Effector CD8-positive, alpha-beta T cell (primary cell): ENCODE measurements at regions not wholly inside any gene's neighbourhood (a gene's known extent, or its start where the extent isn't known, plus 50 kb on each side); places are given as distances from the start of the nearest gene placed in this dataset.
"Not testable (repeated sequence)": the region's sequence is repeated elsewhere in the genome, so short reads cannot be mapped to it uniquely, and the experiment has no call there.

ENCODE experiments used
- DNase-seq: peaks from one replicate; lab custom pipeline; 2025; lab: John Stamatoyannopoulos, UW

DNA sequence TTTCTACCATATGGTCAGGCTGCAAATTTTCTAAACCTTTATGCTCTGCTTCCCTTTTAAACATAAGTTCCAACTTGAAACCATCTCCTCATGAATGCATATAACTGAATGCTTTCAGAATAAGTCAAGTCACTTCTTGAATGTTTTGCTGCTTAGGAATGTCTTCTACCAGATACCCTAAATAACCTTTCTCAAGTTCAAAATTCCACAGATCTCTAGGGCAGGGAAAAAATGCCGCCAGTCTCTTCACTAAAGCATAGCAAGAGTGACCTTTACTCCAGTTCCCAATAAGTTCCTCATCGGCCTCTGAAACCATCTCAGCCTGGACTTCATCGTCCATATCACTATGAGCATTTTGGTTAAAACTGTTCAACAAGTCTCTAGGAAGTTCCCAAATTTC lies 1011.2 kb upstream of the CITED2 start:
- no peak for DNase-seq

DNA sequence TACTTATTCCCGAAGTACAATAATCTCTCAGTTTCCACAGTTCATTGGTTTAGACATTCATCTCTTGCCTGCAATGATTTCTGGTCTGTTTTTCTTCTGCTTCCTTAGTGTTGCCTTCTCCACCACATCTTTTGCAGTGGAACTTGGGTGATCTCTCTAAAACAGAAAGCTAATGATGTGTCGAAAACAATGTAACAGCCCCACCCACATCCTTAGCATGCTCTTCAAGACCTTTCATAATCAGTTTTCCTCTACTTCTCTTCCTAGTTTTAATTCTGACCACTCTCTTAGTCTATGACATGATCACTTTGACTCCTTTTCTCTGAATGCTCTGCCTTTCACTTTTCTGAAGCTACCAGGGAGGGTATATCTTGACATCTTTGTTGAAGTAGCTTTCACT lies 1007.9 kb upstream of the CITED2 start:
- DNase-seq, result no peak

DNA sequence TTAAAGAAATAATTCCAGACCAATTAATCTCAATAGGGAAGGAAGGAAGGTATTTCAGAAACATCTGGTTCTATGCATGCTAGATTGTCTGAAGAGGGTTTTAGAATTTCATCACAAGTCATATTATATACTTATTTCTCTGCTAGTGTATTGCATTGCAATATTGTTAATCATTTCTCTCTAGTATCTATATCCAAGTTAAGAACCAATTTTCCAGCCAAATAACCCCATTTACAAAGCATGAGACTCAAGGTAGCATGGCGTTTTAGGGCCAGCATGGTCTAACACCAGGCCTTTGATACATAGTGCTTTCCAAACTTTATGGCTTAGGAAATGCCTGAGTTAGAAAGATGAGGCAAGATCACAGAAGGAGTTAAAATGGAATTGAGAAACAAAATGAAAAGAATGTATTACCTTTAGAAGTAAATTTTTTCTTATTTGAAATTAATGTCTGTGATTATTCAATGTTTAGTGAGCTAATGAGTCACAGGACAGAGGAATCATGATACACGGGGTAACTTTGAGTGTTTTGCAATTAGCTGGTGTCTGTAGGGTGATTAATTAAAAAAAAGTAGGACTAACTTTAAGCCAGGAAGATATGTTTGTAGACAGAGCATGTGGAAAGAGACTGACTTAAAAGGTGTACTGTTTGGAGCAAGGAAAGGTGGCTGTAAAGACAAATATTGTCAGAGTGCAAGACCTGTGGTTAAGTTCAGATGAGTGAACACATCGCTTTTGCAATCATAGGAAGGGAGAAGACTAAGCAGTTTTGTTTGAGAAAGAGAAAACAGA lies 1006.2 kb upstream of the CITED2 start:
- DNase-seq, result no peak

DNA sequence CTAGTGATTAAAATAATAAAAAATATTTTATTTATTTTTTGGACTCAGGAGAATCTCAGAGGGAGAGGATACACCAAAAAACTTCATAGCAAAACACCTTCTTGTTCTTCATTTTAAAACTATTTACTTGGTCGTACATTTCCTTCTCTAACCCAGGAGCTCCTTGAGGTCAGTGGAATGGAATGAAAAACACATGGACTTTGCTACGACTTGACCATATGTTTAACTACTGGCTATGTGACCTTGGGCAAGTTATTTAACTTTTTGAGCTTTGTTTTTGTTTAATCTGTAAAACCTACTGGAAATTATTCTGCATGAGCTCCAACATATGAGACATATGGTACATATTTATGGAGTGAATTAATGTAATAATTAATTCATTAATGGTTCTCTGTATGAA lies 1005.5 kb upstream of the CITED2 start:
- no peak for DNase-seq

DNA sequence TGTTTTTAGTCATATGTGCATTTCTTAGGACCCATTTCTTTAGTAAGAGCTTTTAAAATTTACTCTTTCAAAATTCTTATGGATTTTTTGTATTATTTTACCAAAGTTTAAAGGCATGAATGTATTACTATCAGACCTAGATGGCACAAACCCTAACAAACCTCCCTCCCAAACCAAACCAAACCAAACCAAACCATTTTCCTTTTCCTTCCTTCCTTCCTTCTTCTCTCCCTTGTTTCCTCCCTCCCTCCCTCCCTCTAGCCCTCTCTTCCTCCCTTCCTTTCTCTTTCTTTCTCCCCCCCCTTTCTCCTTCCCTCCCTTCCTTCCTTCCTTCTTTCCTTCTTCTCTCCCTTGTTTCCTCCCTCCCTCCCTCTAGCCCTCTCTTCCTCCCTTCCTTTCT lies 1001.8 kb upstream of the CITED2 start:
- no peak for DNase-seq

DNA sequence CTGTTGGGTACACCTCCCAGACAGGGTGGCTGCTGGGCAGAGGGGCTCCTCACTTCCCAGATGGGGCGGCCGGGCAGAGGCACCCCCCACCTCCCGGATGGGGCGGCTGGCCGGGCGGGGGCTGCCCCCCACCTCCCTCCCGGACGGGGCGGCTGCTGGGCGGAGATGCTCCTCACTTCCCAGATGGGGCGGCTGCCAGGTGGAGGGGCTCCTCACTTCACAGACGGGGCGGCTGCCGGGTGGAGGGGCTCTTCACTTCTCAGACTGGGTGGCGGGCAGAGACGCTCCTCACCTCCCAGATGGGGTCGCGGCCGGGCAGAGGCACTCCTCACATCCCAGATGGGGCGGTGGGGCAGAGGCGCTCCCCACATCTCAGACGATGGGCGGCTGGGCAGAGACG lies 999.3 kb upstream of the CITED2 start:
- DNase-seq, result not testable (repeated sequence)

DNA sequence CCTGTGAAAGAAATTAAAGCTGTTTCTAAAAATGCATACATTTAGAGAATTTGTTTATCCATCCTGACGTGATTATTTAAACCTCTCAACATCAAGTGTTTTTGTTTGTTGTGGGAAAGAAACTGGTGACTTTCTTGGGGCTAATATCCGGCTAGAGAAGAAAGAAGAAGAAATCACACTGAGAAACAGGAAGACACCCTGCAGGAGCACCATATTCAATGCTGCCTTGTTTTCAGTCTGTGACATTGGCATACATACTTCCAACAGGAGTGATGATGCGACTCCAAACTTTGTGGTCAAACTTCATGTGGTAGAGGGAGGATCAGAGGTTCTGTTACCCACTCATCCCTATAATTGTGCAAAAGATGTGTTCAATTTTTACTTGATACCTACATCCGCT lies 997.6 kb upstream of the CITED2 start:
- DNase-seq, result no peak

DNA sequence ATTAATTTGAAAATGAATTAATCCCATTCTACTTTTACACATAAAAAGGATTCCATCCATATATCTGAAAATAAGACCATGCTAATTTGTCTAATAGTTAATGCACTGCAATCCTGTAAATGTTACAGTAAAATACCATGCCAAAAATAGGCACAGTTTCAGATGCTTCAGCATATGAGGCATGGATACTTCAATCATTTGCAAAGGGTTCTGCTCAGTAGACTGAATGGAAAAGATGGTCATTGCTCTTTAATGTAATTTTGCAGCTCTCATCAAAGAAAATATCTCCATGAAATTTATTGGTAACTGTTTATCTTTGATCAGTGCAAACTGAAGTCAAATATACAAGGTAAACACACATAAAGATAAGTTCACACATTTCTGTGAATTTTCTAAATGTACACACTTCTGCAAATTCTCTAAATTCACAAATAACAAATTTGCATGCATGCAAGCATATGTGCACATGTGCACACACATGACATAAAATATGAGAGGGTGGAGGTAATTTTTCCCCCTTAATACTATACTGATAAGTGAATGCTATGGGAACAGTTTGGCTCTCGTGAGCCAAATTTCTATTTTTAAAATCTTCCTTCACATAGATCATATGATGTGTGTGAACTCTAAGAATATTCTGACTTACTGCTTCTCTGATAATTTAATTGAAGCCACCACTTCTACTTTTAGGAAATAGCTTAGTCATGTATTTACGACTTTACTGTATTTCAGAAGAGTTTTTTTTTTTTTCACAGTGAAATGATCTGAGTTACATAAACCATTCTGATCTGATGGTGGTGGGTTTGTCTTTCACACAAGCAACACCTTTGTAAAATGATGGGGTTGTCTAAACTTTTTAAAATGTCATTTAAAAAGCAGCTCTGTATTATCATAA lies 996.8 kb upstream of the CITED2 start:
- no peak for DNase-seq

DNA sequence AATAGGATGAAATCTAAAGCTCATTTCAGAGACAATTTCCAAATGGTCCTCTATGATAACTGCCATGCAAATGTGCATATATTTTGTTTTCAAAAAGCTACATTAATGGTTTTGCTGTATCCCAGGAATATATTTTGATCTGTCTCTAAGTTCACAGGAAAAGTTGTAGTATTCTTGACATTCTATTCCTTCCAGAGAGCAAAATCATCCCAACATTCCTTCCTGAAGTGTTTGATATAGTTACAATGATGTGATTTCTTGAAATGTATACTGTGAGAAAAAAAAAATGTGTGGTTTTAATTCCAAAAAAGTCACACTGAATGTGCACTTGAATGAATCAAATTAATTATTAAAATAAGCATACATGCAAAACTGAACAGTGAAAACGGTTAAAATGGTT lies 996.0 kb upstream of the CITED2 start:
- DNase-seq, result no peak

DNA sequence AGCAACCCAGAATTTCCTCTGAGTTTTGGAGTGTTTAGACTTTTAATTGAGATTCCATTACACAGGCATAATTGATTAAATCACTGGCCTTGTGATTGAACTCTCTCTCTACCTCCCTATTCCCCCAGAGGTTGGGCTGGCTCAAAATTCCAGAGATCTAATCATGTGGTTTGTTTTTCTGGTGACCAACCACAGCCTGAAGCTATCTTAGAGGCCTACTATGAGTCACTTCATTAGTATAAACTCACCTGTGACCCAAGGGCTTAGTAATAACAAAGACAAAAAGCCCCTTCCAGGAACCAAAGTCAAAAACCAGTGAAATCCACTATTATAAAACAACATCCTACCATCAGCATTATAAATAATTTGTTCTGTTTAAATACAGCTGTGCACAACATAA lies 992.5 kb upstream of the CITED2 start:
- DNase-seq, result no peak

DNA sequence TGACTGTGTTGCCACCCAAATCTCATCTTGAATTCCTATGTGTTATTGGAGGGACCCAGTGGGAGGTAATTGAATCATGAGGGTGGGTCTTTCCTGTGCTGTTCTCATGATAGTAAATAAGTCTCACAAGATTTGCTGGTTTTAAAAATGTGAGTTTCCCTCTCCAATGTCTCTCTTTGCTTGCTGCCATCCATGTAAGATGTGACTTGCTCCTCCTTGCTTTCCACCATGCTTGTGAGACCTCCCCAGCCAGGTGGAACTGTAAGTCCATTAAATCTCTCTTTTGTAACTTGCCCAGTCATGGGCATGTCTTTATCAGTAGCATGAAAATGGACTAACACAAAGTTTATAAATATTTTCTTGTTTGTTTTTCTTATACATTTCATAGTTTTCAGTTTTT lies 990.5 kb upstream of the CITED2 start:
- DNase-seq, result no peak

DNA sequence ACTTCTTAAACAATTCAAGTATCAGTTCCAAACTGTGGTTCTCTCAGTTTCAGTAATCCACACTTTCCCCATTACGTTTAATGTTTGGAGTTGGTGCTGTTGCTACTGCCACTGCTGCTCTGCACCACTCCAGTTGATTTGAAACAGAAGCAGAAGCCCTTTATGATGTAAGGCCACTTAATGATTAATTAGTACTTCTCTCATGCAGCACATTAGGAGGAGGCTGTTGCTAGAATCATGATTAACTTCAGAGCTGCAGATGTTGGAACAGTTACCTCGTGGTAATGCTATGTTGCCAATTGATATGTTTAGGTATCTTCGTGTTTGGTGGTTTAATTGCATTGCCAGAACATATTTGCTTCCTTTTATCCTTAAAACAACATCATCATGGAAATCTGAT lies 986.2 kb upstream of the CITED2 start:
- DNase-seq, result no peak

DNA sequence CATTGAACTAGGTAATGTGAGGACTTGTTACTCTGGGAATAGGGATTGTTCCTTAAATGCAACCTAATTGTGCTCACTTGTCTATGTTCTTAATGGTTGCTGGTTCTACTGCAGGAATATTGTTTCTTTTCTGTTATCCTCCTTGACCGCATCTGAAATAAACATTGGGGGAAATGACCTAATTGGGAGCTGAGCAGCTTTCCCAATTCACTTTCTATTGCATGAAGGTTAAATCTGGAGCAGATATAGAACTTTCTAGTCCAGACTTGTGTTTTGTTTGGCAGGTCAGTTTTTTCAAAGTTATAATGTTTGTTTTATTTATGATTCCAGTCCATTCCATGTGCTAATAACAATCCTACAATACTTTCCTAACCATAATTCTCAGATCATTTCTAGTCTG lies 981.0 kb upstream of the CITED2 start:
- no peak for DNase-seq

DNA sequence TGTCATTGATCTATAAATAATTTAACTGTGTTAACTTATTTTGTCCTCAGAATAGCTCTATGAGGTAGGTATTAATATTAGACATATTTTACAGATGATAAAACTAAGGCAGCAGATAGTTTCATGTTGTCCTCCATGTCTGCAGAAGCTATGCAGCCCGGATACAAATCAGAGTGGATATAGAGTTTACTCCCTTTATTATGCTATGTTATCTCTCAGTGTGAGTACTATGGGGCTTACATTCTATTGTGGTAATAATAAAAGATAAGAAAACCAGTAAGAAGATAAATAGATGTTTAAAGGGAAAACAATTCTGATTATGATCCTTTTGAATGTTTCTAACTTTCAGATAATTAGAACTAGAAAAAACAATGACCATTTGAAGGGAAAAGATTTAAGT lies 979.8 kb upstream of the CITED2 start:
- no peak for DNase-seq

DNA sequence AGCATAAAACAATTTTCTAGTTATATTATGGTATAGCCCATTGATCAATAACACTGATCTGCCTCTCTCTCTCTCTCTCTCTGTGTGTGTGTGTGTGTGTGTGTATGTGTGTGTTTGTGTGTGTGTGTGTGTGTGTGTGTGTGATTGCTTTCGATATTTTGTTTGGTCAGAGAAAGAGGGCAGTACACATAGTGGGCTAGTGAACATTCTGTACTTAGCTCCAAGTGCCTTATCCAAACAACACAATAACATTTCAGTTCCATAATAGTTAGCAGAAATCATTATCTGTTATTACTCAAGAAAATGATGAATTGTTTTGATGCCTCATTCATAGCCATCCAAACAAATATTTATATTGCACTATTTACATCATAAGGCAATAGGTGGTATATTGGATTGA lies 979.1 kb upstream of the CITED2 start:
- no peak for DNase-seq

DNA sequence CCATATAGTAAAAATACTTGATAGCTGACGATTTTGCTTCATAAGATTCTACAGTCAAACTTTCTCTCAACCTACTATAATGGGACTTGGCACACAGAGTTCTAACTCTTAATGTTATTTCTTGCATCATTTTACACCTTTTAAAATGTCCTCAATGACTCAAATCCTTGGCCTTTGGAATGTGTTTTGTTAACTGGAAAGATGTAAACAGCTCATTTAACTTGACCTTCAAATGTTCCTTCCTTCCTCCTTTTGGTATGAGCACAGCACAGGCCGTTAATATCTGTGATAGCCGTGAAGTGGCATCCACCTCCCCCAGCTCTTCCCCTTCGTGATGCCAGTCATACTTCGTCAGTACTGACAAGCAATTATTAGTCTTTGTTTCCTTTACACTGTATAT lies 972.0 kb upstream of the CITED2 start:
- no peak for DNase-seq

DNA sequence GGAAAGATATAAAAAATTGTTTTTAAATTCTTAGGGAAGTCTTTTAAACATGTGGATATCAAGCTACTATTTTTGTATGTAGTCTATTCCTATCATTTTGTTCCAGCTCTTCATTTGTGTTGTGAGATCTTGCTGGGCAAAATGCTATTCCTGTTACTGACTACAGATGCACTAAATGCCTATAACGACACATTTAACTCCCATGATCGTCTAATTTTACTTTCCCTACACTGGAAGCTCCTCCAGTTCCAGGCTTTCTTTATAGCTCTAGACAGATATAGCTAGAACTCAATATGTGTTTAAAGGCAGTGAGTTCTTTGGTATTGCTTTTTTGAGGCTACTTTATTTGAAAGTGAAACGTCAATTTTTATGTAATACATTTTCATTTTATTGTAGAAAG lies 971.5 kb upstream of the CITED2 start:
- DNase-seq, result no peak

DNA sequence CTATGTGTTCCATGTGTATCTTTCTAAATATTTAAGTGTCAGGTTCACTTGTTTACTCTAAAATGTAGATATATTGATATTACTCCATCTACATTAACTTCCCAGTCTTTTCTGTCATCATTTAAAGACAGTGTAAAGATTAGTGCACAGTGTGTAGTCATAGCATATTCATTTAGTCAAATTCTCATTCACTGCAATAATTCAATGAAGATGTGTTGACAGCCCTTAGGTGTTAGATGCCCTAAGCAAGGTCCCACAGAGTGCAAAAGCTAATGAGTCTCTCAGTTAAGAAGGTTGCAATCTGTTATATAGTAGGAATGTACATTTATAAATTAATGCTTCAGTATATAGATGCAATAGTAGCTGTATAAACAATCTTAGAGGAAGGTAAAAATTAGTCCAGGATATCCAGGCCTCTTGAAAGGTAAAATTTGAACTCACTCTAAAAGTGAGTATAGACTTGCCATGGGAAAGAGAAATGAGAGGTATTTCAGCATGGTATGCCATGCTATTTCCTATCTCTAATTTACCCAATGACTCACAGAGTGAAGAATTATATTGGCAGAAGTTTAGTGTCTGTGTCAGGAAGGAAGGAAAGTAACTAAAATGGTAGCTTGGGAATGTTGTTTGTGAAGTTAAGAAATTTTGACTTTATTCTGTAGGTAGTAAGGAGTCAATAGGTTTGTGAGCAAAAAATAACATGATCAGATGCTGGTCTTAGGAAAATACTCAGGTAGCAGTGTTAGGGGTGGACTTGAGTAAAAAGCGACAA lies 969.9 kb upstream of the CITED2 start:
- no peak for DNase-seq

DNA sequence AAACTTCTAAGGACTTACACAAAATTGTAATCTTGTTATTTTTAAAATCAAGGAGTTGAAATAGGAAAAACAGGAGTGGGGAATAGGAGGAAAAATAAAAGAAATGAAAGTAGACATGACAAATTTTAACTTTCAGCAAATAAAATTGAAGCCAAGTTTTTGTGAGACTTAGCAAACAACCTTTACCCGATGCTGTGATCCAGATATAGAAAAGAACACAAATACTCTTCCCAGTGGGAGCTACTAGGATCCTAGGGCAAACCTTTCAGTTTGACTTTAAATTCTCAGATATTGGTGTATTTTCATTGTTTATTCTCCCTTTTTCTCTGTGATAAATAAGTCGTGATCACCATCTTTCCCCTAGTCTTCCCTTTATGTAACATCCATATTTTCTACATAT lies 968.7 kb upstream of the CITED2 start:
- no peak for DNase-seq

DNA sequence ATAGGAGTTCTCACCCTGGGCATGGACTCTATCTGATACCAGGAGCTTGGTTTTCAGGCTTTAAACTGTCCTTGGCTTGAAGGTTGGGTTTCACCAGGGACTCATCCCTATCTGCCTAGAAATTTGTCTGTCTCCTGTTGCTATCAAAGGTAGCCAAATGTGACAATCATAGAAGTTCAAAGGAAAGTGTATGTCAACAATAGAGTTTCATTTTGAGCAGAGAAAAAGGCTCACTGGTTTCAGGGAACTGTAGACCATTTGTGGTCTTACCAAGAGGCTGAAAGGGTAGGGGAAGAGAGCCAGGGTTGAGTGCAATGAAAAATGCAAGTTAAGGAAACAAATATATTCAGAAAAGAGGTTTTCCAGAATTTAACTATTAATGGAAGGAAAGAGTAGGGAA lies 966.8 kb upstream of the CITED2 start:
- no peak for DNase-seq

DNA sequence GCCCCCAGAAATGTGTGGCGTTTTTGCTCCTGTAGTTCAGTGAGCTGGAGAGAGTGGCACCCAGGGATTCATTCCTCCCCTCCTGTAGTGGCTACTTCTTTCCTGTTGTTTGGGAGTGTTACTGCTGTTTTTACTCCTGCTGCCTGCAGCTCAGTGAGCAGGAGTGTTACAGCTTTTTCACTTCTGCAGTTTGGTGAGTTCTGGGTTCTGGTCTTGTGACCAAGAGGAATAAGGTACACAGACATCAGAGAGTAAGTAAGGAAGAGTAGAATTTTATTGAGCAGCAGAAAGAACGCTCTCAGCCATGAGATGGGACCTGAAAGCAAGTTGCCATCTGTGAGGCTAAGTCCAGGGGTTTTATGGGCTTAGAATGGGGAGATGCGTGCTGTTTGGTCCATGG lies 966.3 kb upstream of the CITED2 start:
- DNase-seq, result no peak

DNA sequence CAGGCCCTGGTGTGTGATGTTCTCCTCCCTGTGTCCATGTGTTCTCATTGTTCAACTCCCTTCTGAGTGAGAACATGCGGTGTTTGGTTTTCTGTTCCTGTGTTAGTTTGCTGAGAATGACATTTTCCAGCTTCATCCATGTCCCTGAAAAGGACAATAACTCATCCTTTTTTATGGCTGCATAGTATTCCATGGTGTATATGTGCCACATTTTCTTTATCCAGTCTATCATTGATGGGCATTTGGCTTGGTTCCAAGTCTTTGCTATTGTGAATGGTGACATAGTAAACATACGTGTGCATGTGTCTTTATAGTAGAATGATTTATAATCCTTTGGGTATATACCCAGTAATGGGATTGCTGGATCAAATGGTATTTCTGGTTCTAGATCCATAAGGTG lies 964.6 kb upstream of the CITED2 start:
- not testable (repeated sequence) for DNase-seq

DNA sequence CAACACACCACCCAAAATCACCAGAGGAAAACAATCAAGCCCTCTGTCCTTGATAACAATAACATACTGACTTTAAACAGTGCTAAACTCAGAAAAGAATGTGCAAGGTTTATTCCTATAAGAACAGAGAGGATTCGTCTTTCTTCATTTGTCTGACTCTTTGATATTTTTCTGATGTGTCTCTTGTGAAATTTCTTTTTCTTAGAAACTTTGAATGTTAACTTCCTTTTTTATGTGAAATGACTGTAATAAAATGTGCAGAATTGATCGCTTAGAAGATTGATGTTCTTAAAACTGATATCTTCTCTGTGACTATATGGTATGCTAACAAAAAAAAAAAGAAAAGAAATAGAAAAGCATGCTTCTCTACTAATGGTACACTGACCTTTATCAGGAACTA lies 947.4 kb upstream of the CITED2 start:
- no peak for DNase-seq
